A549 (cell line): ENCODE measurements at regions not wholly inside any gene's neighbourhood (a gene's known extent, or its start where the extent isn't known, plus 50 kb on each side); places are given as distances from the start of the nearest gene placed in this dataset.
A peak's percentile ranks its signal among the peaks of the same experiment; 100 is the strongest.

Source experiments
- ATAC-seq, 2 experiments: fragments of 200-7000 bp in 1 of 2; fragments of >200 bp in 1 of 2; cut with Nextera tagmentation in 1 of 2; cut with Tn5 transposase in 1 of 2; 3 replicates each; pipeline versions ENCODE4 v1.8.0 to v1.9.1; 2018 to 2020; ENCODE audit warnings: mild to moderate bottlenecking in 1 of 2, moderate library complexity in 1 of 2
- CTCF ChIA-PET: fragments of 300-600 bp; sonication (Branson Sonifier 250); formaldehyde crosslinking; extraction: SDS; loops from one replicate; lab custom pipeline; 2021; ENCODE audit warnings: antibody characterized with exemption, inconsistent platforms; lab: Yijun Ruan, JAX
- POLR2A ChIA-PET: fragments of 350-600 bp; formaldehyde crosslinking; extraction: SDS; loops from one replicate; lab custom pipeline; 2021; ENCODE audit warnings: antibody characterized with exemption, inconsistent platforms; lab: Yijun Ruan, JAX
- DNase-seq, 2 experiments: peaks; one replicate each; pipeline versions ENCODE4 v3.0.0 to v3.0.0-alpha.2; 2011 to 2016; ENCODE audit warnings: low read depth in 1 of 2, low spot score in 1 of 2
- FAIRE-seq: peaks from 2 replicates; lab custom pipeline; 2011; peaks lifted over from hg19 to GRCh38; lab: Jason Lieb, UNC
- H3K27ac ChIP-seq, 2 experiments: fragments of >200 bp; sonication (Bioruptor Twin); formaldehyde crosslinking; 3 replicates each; pipeline ENCODE4 v1.5.1; 2016 to 2017
- H3K4me1 ChIP-seq: fragments of >200 bp; sonication (Bioruptor Twin); formaldehyde crosslinking; 3 replicates; pipeline ENCODE4 v1.6.1; 2016
- H3K4me2 ChIP-seq: fragments of >200 bp; sonication (Bioruptor Twin); formaldehyde crosslinking; 3 replicates; pipeline ENCODE4 v1.6.1; 2016
- H3K4me3 ChIP-seq: fragments of >200 bp; sonication (Bioruptor Twin); formaldehyde crosslinking; 3 replicates; pipeline ENCODE4 v1.5.1; 2016
- H3K9me3 ChIP-seq: fragments of >200 bp; sonication (Bioruptor Twin); formaldehyde crosslinking; 3 replicates; pipeline ENCODE4 v1.6.1; 2016
- EHF ChIP-seq: fragments of 250-450 bp; sonication (Bioruptor Pico); IDR thresholded peaks from 2 replicates; pipeline ENCODE4 v1.5.0; 2020; ENCODE audit warnings: mild to moderate bottlenecking
- FOSL2 ChIP-seq, 2 experiments: fragments of 450-650 bp in 1 of 2; fragments of >200 bp in 1 of 2; sonication (Bioruptor Twin) in 1 of 2; formaldehyde crosslinking; IDR thresholded peaks; 2 replicates each; pipeline versions ENCODE4 v1.5.0 to v1.6.1; 2016 to 2020; ENCODE audit warnings: mild to moderate bottlenecking in 1 of 2, moderate library complexity in 1 of 2
- FOXS1 ChIP-seq: fragments of 250-450 bp; sonication (Bioruptor Pico); IDR thresholded peaks from 2 replicates; pipeline ENCODE4 v1.5.0; 2020; ENCODE audit warnings: mild to moderate bottlenecking, moderate library complexity
- HEYL ChIP-seq: fragments of 250-450 bp; sonication (Bioruptor Pico); IDR thresholded peaks from 2 replicates; pipeline ENCODE4 v1.8.0; 2021; ENCODE audit warnings: mild to moderate bottlenecking, moderate library complexity
- HOXA7 ChIP-seq: fragments of 250-450 bp; sonication (Bioruptor Pico); IDR thresholded peaks from 2 replicates; pipeline ENCODE4 v1.5.0; 2020; ENCODE audit warnings: mild to moderate bottlenecking, moderate library complexity
- HOXB5 ChIP-seq: fragments of 250-450 bp; sonication (Bioruptor Pico); IDR thresholded peaks from 2 replicates; pipeline ENCODE4 v1.5.0; 2020; ENCODE audit warnings: mild to moderate bottlenecking, moderate library complexity
- JUNB ChIP-seq: fragments of >200 bp; sonication (Bioruptor Twin); formaldehyde crosslinking; IDR thresholded peaks from 2 replicates; pipeline ENCODE4 v1.6.1; 2016
- KDM1A ChIP-seq: fragments of 200-600 bp; sonication (generic); IDR thresholded peaks from 2 replicates; pipeline ENCODE4 v1.6.1; 2016; ENCODE audit warnings: low read depth, mild to moderate bottlenecking
- KDM5A ChIP-seq: fragments of 200-600 bp; sonication (generic); IDR thresholded peaks from 2 replicates; pipeline ENCODE4 v1.6.1; 2016; ENCODE audit warnings: antibody characterized with exemption, mild to moderate bottlenecking
- MAFK ChIP-seq: fragments of 450-650 bp; IDR thresholded peaks from 2 replicates; pipeline ENCODE4 v1.6.1; 2014; ENCODE audit not compliant: partially characterized antibody
- MAZ ChIP-seq: fragments of 150-350 bp; IDR thresholded peaks from 2 replicates; pipeline ENCODE4 v1.6.1; 2014; ENCODE audit warnings: antibody characterized with exemption, low read depth, low read length, borderline replicate concordance
- MYC ChIP-seq: IDR thresholded peaks from 2 replicates; pipeline ENCODE4 v1.6.1; 2012; ENCODE audit warnings: mild to moderate bottlenecking, inconsistent platforms, low read length, improper control_type of control experiment, borderline replicate concordance
- NFE2L2 ChIP-seq: fragments of 150-350 bp; conservative IDR thresholded peaks from 2 replicates; pipeline ENCODE4 v1.6.1; 2014; ENCODE audit warnings: low read length
- PHF8 ChIP-seq: fragments of 200-600 bp; sonication (generic); IDR thresholded peaks from 2 replicates; pipeline ENCODE4 v1.6.1; 2016; ENCODE audit warnings: low read depth, mild to moderate bottlenecking, antibody characterized with exemption, moderate library complexity, borderline replicate concordance
- RAD21 ChIP-seq, 2 experiments: fragments of >200 bp in 1 of 2; sonication (Bioruptor Twin) in 1 of 2; formaldehyde crosslinking in 1 of 2; IDR thresholded peaks in 1 of 2; conservative IDR thresholded peaks in 1 of 2; 2 replicates in 1 of 2; 3 replicates in 1 of 2; pipeline ENCODE4 v1.6.1; 2012 to 2018; ENCODE audit warnings: inconsistent platforms in 1 of 2
- RCOR1 ChIP-seq: fragments of 150-350 bp; IDR thresholded peaks from 2 replicates; pipeline ENCODE4 v1.6.1; 2014; ENCODE audit warnings: antibody characterized with exemption, low read length, low read depth
- RFX5 ChIP-seq: fragments of 450-650 bp; IDR thresholded peaks from 2 replicates; pipeline ENCODE4 v1.7.1; 2014; ENCODE audit warnings: antibody characterized with exemption, mild to moderate bottlenecking, moderate library complexity
- RNF2 ChIP-seq: fragments of 200-600 bp; sonication (generic); IDR thresholded peaks from 2 replicates; pipeline ENCODE4 v1.6.1; 2016; ENCODE audit warnings: low read depth, mild to moderate bottlenecking, antibody characterized with exemption, moderate library complexity, borderline replicate concordance
- SMC3 ChIP-seq: fragments of >200 bp; sonication (Bioruptor Twin); formaldehyde crosslinking; IDR thresholded peaks from 3 replicates; pipeline ENCODE4 v1.6.1; 2018; ENCODE audit warnings: inconsistent platforms
- TFCP2L1 ChIP-seq: fragments of 250-450 bp; sonication (Bioruptor Pico); IDR thresholded peaks from 2 replicates; pipeline ENCODE4 v1.5.0; 2021; ENCODE audit warnings: mild to moderate bottlenecking
- ZNF302 ChIP-seq: fragments of 250-450 bp; sonication (Bioruptor Pico); IDR thresholded peaks from 2 replicates; pipeline ENCODE4 v1.9.0; 2021; ENCODE audit warnings: inconsistent platforms, mild to moderate bottlenecking, moderate library complexity
- WGBS: methylation state at CpG from one replicate; pipeline ENCODE4 v1.1.6; 2017; ENCODE audit errors: missing lambda C conversion rate; 5-methylcytosine and 5-hydroxymethylcytosine counted together
- TF ChIP-seq, protein P1 (sequence below): fragments of >200 bp; sonication (Bioruptor Twin); formaldehyde crosslinking; IDR thresholded peaks from 2 replicates; pipeline ENCODE4 v1.6.1; 2016
- TF ChIP-seq, protein P2 (sequence below): fragments of 150-350 bp; IDR thresholded peaks from 2 replicates; pipeline ENCODE4 v1.6.1; 2014; ENCODE audit warnings: low read depth, mild to moderate bottlenecking, low read length
- TF ChIP-seq, protein P3 (sequence below): fragments of 250-450 bp; sonication (Bioruptor Pico); IDR thresholded peaks from 2 replicates; pipeline ENCODE4 v1.5.0; 2020; ENCODE audit warnings: low read depth, mild to moderate bottlenecking, moderate library complexity
- TF ChIP-seq, protein P4 (sequence below): fragments of >200 bp; sonication (Bioruptor Twin); formaldehyde crosslinking; IDR thresholded peaks from 3 replicates; pipeline ENCODE4 v1.5.1; 2016
- TF ChIP-seq, protein P5 (sequence below): fragments of 250-450 bp; sonication (Bioruptor Pico); IDR thresholded peaks from 2 replicates; pipeline ENCODE4 v1.5.0; 2021; ENCODE audit warnings: mild to moderate bottlenecking, moderate library complexity, borderline replicate concordance

DNA sequence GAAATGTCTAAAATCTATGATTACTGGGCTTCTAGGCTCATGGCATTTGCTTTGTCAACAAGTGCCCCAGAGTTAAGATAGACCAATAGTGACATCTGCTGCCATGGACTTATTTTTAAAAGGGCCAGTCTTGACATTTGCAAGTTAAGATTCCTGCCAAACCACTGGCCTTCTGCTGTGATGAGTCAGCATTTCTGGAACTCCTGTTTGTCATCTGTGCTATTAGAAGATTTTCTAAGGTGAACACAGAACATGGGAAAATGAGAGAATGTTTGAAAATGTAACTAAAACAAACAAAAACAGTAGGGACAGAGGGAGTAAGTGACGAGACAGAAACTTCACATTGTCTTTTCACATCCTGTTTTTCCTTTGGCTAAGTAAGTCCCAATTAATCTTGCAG is 93.7 kb upstream of the WDR75 start:
- POLR2A ChIA-PET, result no interaction called here
- DNase-seq, result peak; percentile 52 to 90
- CTCF ChIA-PET, result interaction anchor here (0.8 kb wide), 1 partner anchor 15 kb away, joined by 4 read pairs; no protein-coding TSS in a partner anchor

DNA sequence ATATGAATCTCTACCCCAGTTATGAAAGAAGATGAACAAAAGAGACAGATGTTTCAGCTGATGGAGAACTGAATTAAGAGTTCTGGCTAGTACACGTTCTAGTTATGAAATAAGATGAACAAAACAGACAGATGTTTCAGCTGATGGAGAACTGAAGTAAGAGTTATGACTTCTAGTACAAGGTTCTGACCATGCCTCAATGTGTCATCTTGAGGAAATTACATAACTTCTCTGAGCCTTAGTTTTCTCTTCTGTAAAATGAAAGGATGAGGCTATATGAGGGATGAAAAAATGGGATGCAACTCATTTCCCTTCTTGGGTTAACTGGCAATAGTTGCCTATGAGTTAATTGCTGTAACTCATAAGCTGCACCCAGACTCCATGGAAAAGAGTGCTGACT is 92.9 kb upstream of the WDR75 start:
- no peak for DNase-seq
- H3K9me3 ChIP-seq, result peaks cover 5% of the 10 kb centered on the region; the same call in 1 of the 3 replicates
- POLR2A ChIA-PET, result no interaction called here
- no peak overlapping the region; the same call in 2 of the 3 replicates for H3K4me2 ChIP-seq
- CTCF ChIA-PET, result interaction anchor here (0.8 to 1.1 kb wide), 2 partner anchors 14 to 254 kb away, joined by 4 to 5 read pairs; no protein-coding TSS in a partner anchor
- ATAC-seq, result no peak
- no peak for FAIRE-seq
- WGBS, result 97% methylated on average over 1 of the region's 1 CpG
- H3K4me3 ChIP-seq, result no peak overlapping the region
- peaks cover 14% of the 10 kb centered on the region for H3K4me1 ChIP-seq
- TF ChIP-seq, protein P1, sequence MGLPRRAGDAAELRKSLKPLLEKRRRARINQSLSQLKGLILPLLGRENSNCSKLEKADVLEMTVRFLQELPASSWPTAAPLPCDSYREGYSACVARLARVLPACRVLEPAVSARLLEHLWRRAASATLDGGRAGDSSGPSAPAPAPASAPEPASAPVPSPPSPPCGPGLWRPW, result no peak
- no peak for TF ChIP-seq HEYL
- no peak for TF ChIP-seq RFX5
- no peak for TF ChIP-seq ZNF302 (CRISPR knock-in tag)
- TF ChIP-seq, protein P2, sequence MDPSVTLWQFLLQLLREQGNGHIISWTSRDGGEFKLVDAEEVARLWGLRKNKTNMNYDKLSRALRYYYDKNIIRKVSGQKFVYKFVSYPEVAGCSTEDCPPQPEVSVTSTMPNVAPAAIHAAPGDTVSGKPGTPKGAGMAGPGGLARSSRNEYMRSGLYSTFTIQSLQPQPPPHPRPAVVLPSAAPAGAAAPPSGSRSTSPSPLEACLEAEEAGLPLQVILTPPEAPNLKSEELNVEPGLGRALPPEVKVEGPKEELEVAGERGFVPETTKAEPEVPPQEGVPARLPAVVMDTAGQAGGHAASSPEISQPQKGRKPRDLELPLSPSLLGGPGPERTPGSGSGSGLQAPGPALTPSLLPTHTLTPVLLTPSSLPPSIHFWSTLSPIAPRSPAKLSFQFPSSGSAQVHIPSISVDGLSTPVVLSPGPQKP, result no peak
- TF ChIP-seq FOSL2 (IDR thresholded peaks at IDR 0.05), result no peak
- no peak for TF ChIP-seq FOSL2 (CRISPR knock-in tag; IDR thresholded peaks at IDR 0.05)
- H3K27ac ChIP-seq, result peak overlapping the region; percentile 54 to 80; a peak in 5 of 6 replicates

More for the DNA sequence above, 93.7 kb upstream of the WDR75 start:
- 4% methylated on average over 1 of the region's 1 CpG for WGBS
- TF ChIP-seq FOSL2 (IDR thresholded peaks at IDR 0.05), result no peak
- TF ChIP-seq FOSL2 (CRISPR knock-in tag; IDR thresholded peaks at IDR 0.05), result peak; percentile 77
- TF ChIP-seq HOXB5 (CRISPR knock-in tag), result 0 out of 2 replicates have a peak, but pooled peaks have one; percentile 35
- TF ChIP-seq HOXA7 (CRISPR knock-in tag), result 0 out of 2 replicates have a peak, but pooled peaks have one; percentile 71
- TF ChIP-seq NFE2L2, result peak; percentile 91
- peak; percentile 90 to 91 for TF ChIP-seq RAD21 (conservative IDR thresholded peaks at IDR 0.05 in 1 of 2, IDR thresholded peaks at IDR 0.05 in 1 of 2)
- 0 out of 2 replicates have a peak, but pooled peaks have one; percentile 36 for TF ChIP-seq RFX5
- peak; percentile 100 for TF ChIP-seq MAFK
- TF ChIP-seq SMC3, result peak; percentile 89
- TF ChIP-seq, protein P3, sequence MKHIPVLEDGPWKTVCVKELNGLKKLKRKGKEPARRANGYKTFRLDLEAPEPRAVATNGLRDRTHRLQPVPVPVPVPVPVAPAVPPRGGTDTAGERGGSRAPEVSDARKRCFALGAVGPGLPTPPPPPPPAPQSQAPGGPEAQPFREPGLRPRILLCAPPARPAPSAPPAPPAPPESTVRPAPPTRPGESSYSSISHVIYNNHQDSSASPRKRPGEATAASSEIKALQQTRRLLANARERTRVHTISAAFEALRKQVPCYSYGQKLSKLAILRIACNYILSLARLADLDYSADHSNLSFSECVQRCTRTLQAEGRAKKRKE (CRISPR knock-in tag), result no peak
- TF ChIP-seq, protein P4, sequence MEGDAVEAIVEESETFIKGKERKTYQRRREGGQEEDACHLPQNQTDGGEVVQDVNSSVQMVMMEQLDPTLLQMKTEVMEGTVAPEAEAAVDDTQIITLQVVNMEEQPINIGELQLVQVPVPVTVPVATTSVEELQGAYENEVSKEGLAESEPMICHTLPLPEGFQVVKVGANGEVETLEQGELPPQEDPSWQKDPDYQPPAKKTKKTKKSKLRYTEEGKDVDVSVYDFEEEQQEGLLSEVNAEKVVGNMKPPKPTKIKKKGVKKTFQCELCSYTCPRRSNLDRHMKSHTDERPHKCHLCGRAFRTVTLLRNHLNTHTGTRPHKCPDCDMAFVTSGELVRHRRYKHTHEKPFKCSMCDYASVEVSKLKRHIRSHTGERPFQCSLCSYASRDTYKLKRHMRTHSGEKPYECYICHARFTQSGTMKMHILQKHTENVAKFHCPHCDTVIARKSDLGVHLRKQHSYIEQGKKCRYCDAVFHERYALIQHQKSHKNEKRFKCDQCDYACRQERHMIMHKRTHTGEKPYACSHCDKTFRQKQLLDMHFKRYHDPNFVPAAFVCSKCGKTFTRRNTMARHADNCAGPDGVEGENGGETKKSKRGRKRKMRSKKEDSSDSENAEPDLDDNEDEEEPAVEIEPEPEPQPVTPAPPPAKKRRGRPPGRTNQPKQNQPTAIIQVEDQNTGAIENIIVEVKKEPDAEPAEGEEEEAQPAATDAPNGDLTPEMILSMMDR, result peak; percentile 64
- TF ChIP-seq TFCP2L1 (CRISPR knock-in tag), result no peak
- no peak for TF ChIP-seq KDM1A
- H3K27ac ChIP-seq, result peak overlapping the region; percentile 54 to 80
- peaks cover 14% of the 10 kb centered on the region for H3K4me1 ChIP-seq
- ATAC-seq (peak; percentile 86 to 93), FAIRE-seq (peak; percentile 72)
- H3K9me3 ChIP-seq, result peaks cover 5% of the 10 kb centered on the region; the same call in 1 of the 3 replicates
- H3K4me2 ChIP-seq, result peak overlapping the region; percentile 42
- H3K4me3 ChIP-seq, result no peak overlapping the region

DNA sequence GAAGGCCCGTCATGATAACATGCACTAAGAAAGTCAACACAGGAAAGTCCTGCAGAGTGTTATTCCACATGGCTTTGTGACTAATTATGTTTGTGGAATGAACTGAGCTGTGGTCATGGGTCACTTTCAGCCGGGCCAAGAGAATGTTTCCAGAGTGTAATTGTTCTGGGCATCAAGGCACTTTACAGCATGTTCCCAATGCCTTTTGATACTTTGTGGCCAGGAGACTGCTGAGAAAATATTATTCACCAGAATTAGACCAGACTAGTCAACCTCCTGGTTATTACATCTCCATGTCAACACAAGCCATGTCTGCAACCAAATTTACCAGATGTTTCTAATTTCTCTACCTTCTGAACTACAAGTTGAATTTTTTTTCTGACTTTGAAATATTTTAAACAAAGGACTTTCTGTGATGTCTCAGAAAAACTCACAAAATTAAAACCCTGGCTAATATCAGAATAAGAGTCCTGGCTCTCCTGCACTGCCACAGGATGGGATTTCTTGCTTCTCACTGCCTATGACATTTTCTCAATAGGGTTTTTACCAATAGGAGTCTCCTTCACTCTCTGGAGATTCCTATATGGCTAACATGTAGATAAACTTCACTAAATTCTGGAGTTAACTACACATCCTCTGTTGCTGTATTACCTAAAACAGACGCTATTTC is 90.6 kb upstream of the WDR75 start:
- ChIA-PET POLR2A (no interaction called here), CTCF (interaction anchor here (1.7 kb wide), 1 partner anchor 826 kb away, joined by 5 read pairs; no protein-coding TSS in a partner anchor)
- 25% methylated on average over 3 of the region's 3 CpGs for WGBS
- no peak for DNase-seq
- Histone ChIP-seq H3K4me1 (peaks cover 14% of the 10 kb centered on the region), H3K27ac (peak overlapping the region in 1 of 2 experiments; percentile 26; a peak in 1 of 6 replicates), H3K4me2 (no peak overlapping the region), H3K4me3 (no peak overlapping the region), H3K9me3 (peaks cover 5% of the 10 kb centered on the region; the same call in 1 of the 3 replicates)
- ATAC-seq, result no peak
- FAIRE-seq, result no peak
- TF ChIP-seq KDM5A (no peak), MAZ (no peak), EHF (CRISPR knock-in tag) (no peak), FOXS1 (no peak), MYC (no peak), PHF8 (no peak), RCOR1 (no peak), JUNB (no peak), ZNF302 (CRISPR knock-in tag) (no peak), RFX5 (no peak), MAFK (no peak), RNF2 (no peak)
- TF ChIP-seq, protein P5, sequence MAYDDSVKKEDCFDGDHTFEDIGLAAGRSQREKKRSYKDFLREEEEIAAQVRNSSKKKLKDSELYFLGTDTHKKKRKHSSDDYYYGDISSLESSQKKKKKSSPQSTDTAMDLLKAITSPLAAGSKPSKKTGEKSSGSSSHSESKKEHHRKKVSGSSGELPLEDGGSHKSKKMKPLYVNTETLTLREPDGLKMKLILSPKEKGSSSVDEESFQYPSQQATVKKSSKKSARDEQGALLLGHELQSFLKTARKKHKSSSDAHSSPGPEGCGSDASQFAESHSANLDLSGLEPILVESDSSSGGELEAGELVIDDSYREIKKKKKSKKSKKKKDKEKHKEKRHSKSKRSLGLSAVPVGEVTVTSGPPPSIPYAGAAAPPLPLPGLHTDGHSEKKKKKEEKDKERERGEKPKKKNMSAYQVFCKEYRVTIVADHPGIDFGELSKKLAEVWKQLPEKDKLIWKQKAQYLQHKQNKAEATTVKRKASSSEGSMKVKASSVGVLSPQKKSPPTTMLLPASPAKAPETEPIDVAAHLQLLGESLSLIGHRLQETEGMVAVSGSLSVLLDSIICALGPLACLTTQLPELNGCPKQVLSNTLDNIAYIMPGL, result no peak
